NCI-H2196 (cell line): ENCODE measurements at regions not wholly inside any gene's neighbourhood (a gene's known extent, or its start where the extent isn't known, plus 50 kb on each side); places are given as distances from the start of the nearest gene placed in this dataset.
"Not testable (repeated sequence)": the region's sequence is repeated elsewhere in the genome, so short reads cannot be mapped to it uniquely, and the experiment has no call there.

ENCODE experiments used
- DNase-seq: peaks from one replicate; lab custom pipeline; 2025; ENCODE audit not compliant: unreplicated experiment; lab: John Stamatoyannopoulos, UW

DNA sequence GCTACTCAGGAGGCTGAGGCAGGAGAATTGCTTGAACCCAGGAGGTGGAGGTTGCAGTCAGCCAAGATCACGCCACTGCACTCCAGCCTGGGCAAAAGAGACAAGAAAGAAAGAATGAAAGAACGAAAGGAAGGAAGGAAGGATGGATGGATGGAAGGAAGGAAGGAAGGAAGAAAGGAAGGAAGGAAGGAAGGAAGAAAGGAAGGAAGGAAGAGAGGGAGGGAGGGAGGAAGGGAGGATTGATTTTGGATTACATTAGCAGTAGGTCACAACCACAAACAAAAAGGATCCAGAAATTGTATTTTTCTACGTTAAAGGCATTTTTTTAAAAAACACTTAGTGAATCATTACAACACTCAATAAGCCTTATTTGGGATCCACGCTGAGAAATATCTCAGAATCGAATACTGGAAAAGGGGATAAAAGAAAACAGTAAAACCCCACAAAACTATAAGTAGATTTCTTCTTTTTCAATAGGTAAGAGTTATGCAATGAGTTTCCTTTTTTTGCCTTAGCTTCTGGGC is 136.9 kb upstream of the FREM1 start:
- DNase-seq: no peak

GRCh38 chr9:15033316-15033715 is 123.1 kb upstream of the FREM1 start:
- DNase-seq: no peak

DNA sequence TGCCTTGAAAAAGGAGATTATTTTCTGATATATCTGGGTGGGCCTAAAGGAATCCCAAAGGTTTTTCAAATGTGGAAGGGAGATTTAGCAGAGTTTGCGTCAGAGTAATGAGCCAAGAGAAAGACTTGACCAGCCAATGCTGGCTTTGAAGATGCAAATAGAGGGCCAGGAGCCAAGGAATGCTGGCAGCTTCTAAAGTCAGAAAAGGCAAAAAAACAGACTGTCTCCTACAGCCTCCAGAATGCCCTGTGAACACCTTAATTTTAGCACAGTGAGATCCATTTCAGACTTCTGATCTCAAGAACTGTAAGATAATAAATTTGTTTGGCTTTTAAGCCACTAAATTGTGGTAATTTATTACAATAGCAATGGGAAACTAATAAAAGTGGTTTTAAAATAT is 122.6 kb upstream of the FREM1 start:
- no peak for DNase-seq

GRCh38 chr9:15021146-15021545 is 110.9 kb upstream of the FREM1 start:
- no peak for DNase-seq

DNA sequence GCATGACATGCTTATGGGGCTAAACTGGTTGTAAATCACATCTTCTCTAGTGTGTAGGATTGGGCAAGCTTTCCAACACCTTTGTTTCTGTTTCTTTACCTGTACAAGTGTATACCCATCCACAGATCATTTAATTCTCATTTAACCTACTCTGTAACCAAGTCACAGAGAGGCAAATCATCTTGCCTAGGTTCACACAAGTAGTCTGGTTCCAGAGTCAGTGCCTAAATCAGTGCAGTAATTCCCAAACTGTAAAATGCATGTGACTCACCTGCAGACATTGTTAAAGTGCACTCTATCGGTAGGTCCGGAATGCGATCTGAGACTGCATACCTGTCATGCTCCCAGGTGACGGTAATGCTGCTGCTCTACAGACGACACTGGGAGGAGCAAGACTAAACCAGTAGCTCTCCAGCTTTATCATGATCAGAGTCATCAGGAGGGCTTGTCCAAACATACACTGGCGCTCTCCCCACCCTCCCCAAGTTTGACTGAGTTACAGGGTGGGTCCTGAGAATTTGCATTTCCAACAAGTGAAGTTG is 107.9 kb upstream of the FREM1 start:
- DNase-seq: no peak

DNA sequence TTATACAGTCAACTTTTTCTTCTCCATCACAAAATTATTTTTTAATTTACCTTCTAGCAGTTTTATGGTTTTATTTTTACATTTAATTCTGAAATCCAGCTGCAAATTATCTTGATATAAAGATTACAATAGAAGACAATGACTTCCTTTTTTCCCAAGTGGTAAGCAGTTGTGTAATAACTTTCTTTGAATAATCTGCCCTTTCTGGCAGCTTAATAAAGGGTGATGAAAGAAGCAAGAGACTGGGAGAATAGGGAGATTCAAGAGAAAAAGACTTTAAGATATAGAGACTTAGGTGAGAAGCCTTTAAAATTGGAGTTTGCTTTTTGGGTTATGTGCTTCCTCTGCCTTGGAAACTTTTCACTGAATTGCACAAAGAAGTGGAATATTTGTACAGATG is 100.4 kb upstream of the FREM1 start:
- DNase-seq: no peak

- no peak for DNase-seq
These were observed 97.5 kb upstream of the FREM1 start for GRCh38 chr9:15007698-15008097.

- DNase-seq: no peak
These were observed 84.5 kb upstream of the FREM1 start for GRCh38 chr9:14994738-14995137.

- DNase-seq: no peak
These were observed 83.8 kb upstream of the FREM1 start for GRCh38 chr9:14993901-14994554.

DNA sequence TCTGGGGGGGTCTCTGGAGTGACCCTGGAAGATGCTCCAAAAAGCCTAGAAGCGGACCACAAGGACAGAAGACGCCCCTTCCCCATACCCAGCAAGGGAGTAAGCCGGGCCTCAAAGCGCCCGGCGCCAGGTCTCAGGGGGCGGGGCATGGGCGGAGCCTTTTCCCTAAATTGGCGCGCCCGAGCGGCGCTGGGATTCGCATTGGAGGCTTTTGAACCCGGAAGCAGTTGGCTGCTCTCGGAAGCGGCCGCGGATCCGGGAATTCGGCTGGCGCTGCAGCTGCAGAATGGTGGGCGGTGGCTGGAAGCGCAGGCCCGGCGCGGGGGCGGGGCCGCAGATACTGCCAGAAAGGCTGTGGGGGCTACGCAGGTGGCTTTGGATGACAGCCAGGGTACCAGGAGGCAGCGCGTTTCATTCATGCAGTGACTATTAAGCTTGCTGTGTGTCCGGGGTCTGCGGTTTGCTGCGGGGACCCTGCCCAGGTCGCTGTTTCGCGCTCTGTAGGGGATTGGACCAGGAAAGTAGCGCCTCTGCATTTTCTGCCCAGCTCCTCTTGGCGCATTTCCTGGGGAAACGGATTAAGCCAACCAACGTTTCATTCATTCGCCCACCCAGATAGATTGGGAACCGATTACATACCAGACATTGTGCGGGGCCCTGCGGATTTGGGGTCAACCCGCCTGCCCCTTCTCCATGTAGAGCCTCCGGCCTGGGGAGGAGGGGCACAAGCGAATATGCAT is 83.0 kb upstream of the FREM1 start:
- DNase-seq: peak; percentile 100

DNA sequence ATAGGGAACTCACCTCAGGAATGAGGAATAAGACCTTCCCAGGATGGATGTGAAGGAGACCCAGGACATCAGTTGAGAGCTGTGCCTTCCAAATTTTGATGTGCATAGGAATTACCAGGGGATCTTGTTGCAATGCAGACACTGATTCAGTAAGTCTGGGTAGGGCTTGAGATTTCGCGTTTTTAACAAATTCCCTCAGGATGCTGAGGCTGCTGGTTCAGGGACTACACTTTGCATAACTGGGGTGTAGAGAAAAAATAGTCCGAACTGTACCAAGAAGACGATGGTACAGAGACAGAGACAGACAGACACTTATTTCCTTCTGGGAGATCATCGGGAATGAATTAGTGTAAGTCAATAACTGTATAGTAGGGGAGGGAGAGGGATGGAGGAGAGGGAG is 82.3 kb upstream of the FREM1 start:
- DNase-seq: peak; percentile 62

GRCh38 chr9:14992081-14992480 is 81.9 kb upstream of the FREM1 start:
- peak; percentile 80 for DNase-seq

DNA sequence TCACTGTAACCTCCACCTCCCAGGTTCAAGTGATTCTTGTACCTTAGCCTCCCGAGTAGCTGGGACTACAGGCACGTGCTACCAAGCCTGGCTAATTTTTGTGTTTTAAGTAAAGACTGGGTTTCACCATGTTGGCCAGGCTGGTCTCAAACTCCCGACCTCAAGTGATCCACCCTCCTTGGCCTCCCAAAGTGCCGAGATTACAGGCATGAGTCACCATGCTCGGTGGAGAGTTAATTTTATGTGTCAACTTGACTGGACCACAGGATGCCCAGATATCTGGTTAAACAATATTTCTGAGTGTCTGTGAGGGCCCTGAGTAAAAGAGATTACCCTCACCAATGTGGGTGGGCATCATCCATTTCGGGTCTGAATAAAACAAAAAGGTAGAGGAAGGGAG is 80.4 kb upstream of the FREM1 start:
- not testable (repeated sequence) for DNase-seq

DNA sequence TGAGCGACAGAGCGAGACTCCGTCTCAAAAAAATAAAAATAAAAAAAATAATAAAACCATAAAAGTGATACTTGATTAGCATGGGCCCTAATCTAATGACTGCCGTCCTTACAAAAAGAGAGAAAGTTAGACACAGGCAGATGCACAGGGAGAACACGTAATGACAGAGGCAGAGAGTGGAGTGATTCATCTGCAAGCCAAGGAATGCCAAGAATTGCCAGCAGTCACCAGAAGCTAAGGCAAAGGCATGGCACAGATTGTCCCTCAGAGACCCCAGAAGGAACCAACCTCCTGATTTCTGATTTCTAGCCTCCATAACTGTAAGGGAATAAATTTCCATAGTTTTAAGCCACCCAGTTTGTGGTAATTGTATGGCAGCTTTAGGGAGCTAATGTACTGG is 79.6 kb upstream of the FREM1 start:
- no peak for DNase-seq

DNA sequence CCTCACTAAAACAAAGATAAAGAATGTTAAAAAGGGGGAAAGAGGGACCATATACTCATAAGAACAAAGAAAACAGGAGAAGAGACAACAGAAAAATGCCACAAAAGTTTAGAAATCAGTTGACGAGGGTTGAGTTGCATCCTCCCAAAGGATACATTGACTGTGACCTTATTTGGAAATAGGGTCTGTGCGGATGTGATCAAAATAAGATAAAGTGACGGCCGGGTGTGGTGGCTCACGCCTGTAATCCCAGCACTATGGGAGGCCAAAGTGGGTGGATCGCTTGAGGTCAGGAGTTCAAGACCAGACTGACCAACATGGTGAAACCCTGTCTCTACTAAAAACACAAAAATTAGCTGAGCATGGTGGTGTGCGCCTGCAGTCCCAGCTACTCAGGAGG is 79.1 kb upstream of the FREM1 start:
- not testable (repeated sequence) for DNase-seq

GRCh38 chr9:14987858-14988257 is 77.6 kb upstream of the FREM1 start:
- DNase-seq: no peak

DNA sequence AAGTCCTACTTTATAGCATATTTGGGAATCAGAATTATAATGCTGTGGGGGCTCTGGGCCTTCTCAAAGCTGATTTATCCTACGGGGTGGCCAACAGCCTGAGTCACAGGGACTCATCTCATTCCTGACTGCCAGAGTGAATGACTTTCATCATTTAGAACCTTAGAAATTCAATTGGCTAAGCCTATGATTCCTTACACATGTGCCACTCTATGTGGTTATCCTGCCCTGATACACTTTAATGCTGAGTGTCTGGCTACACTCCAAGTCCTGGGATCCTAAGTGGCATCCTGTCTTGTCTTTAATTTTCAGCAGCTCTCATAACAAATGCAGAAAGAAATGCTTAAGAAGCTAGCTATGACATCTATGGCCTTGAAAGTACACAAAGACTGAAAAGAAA is 75.2 kb upstream of the FREM1 start:
- DNase-seq: no peak

DNA sequence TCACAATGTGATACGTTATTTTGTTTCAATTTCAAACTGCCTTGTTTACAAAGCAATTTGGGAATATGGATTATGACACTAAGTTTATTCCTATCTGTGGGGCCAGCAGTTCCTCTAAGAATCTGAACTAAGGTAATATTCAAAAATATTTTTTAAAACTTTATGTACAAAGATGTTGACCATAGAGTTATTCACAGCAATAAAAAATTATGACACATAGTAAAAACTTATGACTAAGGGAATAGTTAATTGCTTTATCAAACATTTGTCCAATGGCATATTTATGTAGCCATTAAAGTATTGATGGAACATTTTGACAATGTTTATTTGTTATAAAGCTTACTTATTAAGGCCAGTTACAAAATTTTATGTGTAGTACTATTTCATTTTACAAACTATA is 73.4 kb upstream of the FREM1 start:
- DNase-seq: no peak

DNA sequence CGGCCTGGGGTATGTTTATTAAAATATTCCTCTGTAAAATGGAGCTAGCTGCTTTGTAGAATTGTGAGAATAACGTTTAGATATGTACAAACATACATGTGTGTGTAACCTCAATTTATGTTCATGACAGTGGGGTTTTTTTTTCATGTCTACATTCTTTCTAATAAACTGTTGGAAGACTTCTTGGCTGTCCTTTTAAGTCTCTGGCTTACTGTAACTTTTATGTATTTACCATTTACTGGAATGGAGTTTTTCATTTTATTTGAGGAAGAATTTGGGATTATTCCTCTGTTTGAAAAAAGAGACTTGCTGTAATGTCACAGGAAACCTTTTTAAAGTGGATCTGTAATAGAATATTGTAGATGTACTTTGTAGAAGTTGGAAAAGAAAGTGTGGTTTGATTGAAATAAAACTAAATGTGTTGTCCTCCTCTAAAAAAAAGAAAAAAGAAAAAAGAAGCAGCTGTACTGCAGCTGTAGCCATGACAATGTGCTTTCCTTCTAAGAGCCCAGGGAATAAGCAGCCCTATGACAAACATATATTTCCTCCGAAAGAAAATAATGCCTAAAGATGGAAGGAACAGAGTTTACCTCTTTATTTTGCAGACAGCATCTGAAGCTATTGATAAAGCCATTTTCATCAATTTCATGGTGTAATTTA is 71.2 kb upstream of the FREM1 start:
- no peak for DNase-seq

GRCh38 chr9:14978022-14979000 is 68.1 kb upstream of the FREM1 start:
- no peak for DNase-seq
